DOHH2 (cell line): ENCODE measurements at regions not wholly inside any gene's neighbourhood (a gene's known extent, or its start where the extent isn't known, plus 50 kb on each side); places are given as distances from the start of the nearest gene placed in this dataset.

ENCODE experiments used
- H3F3A ChIP-seq: fragments of 200-600 bp; sonication (generic), shearing (Covaris generic); 2 replicates; pipeline ENCODE4 v1.6.0; 2016; ENCODE audit warnings: antibody characterized with exemption, mild to moderate bottlenecking; ENCODE audit not compliant: control insufficient read depth, insufficient read depth
- H3K27ac ChIP-seq: fragments of 200-600 bp; sonication (generic); 2 replicates; pipeline ENCODE4 v1.5.1; 2014; ENCODE audit warnings: low read depth, mild to moderate bottlenecking, low read length, moderate library complexity
- H3K27me3 ChIP-seq: fragments of 200-600 bp; sonication (generic); 2 replicates; pipeline ENCODE4 v1.6.1; 2014; ENCODE audit warnings: mild to moderate bottlenecking, low read length, mixed read lengths; ENCODE audit not compliant: control insufficient read depth
- H3K36me3 ChIP-seq: fragments of 200-600 bp; sonication (generic); 2 replicates; pipeline ENCODE4 v1.6.1; 2014; ENCODE audit warnings: mild to moderate bottlenecking, low read length, moderate library complexity, mixed read lengths; ENCODE audit not compliant: control insufficient read depth
- H3K4me1 ChIP-seq: fragments of 200-600 bp; sonication (generic); 2 replicates; pipeline ENCODE4 v1.6.1; 2014; ENCODE audit warnings: mild to moderate bottlenecking, low read length, mixed read lengths; ENCODE audit not compliant: control insufficient read depth
- H3K4me2 ChIP-seq: fragments of 200-600 bp; sonication (generic); 2 replicates; pipeline ENCODE4 v1.6.0; 2014; ENCODE audit warnings: mild to moderate bottlenecking, low read length, moderate library complexity
- H3K4me3 ChIP-seq: fragments of 200-600 bp; sonication (generic); 2 replicates; pipeline ENCODE4 v1.5.1; 2014; ENCODE audit warnings: mild to moderate bottlenecking, low read length, mixed read lengths
- H3K79me2 ChIP-seq: fragments of 200-600 bp; sonication (generic); 2 replicates; pipeline ENCODE4 v1.6.1; 2014; ENCODE audit warnings: mild to moderate bottlenecking, low read length, mixed read lengths; ENCODE audit not compliant: control insufficient read depth
- H3K9me2 ChIP-seq: fragments of 200-600 bp; sonication (generic); replicated peaks from 2 replicates; pipeline ENCODE4 v1.6.1; 2014; ENCODE audit warnings: mild to moderate bottlenecking, low read length, mixed read lengths; ENCODE audit not compliant: control insufficient read depth
- H3K9me3 ChIP-seq: fragments of 200-600 bp; sonication (generic); 2 replicates; pipeline ENCODE4 v1.6.1; 2014; ENCODE audit warnings: antibody characterized with exemption, low read length, mixed read lengths; ENCODE audit not compliant: control insufficient read depth, insufficient read depth
- H4K20me1 ChIP-seq: fragments of 200-600 bp; sonication (generic); 2 replicates; pipeline ENCODE4 v1.6.0; 2014; ENCODE audit warnings: low read depth, mild to moderate bottlenecking, antibody characterized with exemption, low read length, moderate library complexity; ENCODE audit not compliant: control insufficient read depth, insufficient read depth
- CTCF ChIP-seq: fragments of 200-600 bp; sonication (generic); IDR thresholded peaks from one replicate; pipeline ENCODE4 v1.5.1; 2014; ENCODE audit warnings: antibody characterized with exemption, mild to moderate bottlenecking, low read depth, low read length; ENCODE audit not compliant: poor library complexity, severe bottlenecking
- EZH2phosphoT487 ChIP-seq: fragments of 200-600 bp; sonication (generic); IDR thresholded peaks from 2 replicates; pipeline ENCODE4 v1.6.1; 2017; ENCODE audit warnings: borderline replicate concordance, mild to moderate bottlenecking, antibody characterized with exemption, low read length, moderate library complexity, mixed read lengths

GRCh38 chr5:122547669-122548068, 227.2 kb upstream of the SNX2 start:
- H3K9me3 ChIP-seq = no peaks in the 10 kb centered on the region; the same call in 1 of the 2 replicates
- no peaks in the 10 kb centered on the region for H3K4me1 ChIP-seq
- no peaks in the 10 kb centered on the region for H3K27me3 ChIP-seq
- no peak overlapping the region for H3K4me2 ChIP-seq
- no peak for TF ChIP-seq EZH2phosphoT487
- H3K79me2 ChIP-seq = no peaks in the 10 kb centered on the region
- no peak overlapping the region for H3K27ac ChIP-seq
- H3K36me3 ChIP-seq = no peaks in the 10 kb centered on the region
- H3F3A ChIP-seq = no peaks in the 10 kb centered on the region
- H4K20me1 ChIP-seq = no peaks in the 10 kb centered on the region
- H3K9me2 ChIP-seq = no peaks in the 10 kb centered on the region
- H3K4me3 ChIP-seq = no peak overlapping the region

GRCh38 chr5:122559676-122560075, 215.2 kb upstream of the SNX2 start:
- H3K27me3 ChIP-seq = no peaks in the 10 kb centered on the region
- H3K4me2 ChIP-seq = no peak overlapping the region
- H3K4me3 ChIP-seq = no peak overlapping the region
- no peaks in the 10 kb centered on the region for H4K20me1 ChIP-seq
- H3K9me3 ChIP-seq = no peaks in the 10 kb centered on the region
- H3K79me2 ChIP-seq = no peaks in the 10 kb centered on the region
- TF ChIP-seq CTCF (no peak), EZH2phosphoT487 (no peak)
- no peaks in the 10 kb centered on the region for H3F3A ChIP-seq
- H3K36me3 ChIP-seq = no peaks in the 10 kb centered on the region
- H3K4me1 ChIP-seq = no peaks in the 10 kb centered on the region
- no peaks in the 10 kb centered on the region for H3K9me2 ChIP-seq
- H3K27ac ChIP-seq = no peak overlapping the region

- Histone ChIP-seq H3K4me3 (no peak overlapping the region), H3K9me2 (no peaks in the 10 kb centered on the region), H3K27me3 (no peaks in the 10 kb centered on the region), H4K20me1 (no peaks in the 10 kb centered on the region), H3K4me1 (no peaks in the 10 kb centered on the region), H3K79me2 (no peaks in the 10 kb centered on the region), H3K4me2 (no peak overlapping the region), H3K9me3 (no peaks in the 10 kb centered on the region), H3K27ac (no peak overlapping the region), H3F3A (no peaks in the 10 kb centered on the region), H3K36me3 (no peaks in the 10 kb centered on the region)
- TF ChIP-seq EZH2phosphoT487 = no peak
- no peak for TF ChIP-seq CTCF
Observed at GRCh38 chr5:122561209-122561608, 213.7 kb upstream of the SNX2 start.

- no peaks in the 10 kb centered on the region for H3K36me3 ChIP-seq
- H3K79me2 ChIP-seq = no peaks in the 10 kb centered on the region
Observed at GRCh38 chr5:122565331-122565730, 209.5 kb upstream of the SNX2 start.

More at GRCh38 chr5:122565331-122565730, 209.5 kb upstream of the SNX2 start:
- TF ChIP-seq CTCF (no peak), EZH2phosphoT487 (no peak)
- Histone ChIP-seq H3K9me2 (no peaks in the 10 kb centered on the region), H3K27ac (no peak overlapping the region), H3K9me3 (no peaks in the 10 kb centered on the region), H3K27me3 (no peaks in the 10 kb centered on the region), H4K20me1 (no peaks in the 10 kb centered on the region), H3F3A (no peaks in the 10 kb centered on the region), H3K4me1 (no peaks in the 10 kb centered on the region), H3K4me2 (no peak overlapping the region), H3K4me3 (no peak overlapping the region)
